ENCODE measurements at regions not wholly inside any gene's neighbourhood (a gene's known extent, or its start where the extent isn't known, plus 50 kb on each side); places are given as distances from the start of the nearest gene placed in this dataset.

DNA sequence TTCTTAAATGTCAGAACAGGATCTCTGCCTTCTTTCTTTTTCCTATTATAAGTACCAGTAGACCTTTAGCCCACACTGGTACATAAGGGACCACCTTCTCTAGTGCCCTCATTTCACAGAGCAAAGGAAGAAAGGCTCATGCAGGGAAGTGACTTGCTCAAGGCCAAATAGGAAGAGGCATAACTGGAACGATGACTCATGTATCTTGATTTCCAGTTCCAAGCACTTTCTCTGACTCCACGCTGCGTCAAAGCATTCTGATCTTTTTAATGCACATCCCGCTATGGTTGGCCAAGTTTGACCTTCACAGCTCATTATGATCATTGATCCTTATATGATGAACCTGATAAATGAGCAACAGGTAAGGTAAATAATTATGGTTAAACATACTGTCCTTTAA, 542.0 kb downstream of the GBA3 start:
- TF ChIP-seq EZH2 (IDR thresholded peaks at IDR 0.05; ENCODE audit: borderline replicate concordance, insufficient read depth, low read depth, low read length, poor library complexity, severe bottlenecking) (no peak), CTCF (IDR thresholded peaks at IDR 0.05) (no peak)
